ENCODE measurements at regions not wholly inside any gene's neighbourhood (a gene's known extent, or its start where the extent isn't known, plus 50 kb on each side); places are given as distances from the start of the nearest gene placed in this dataset.

- no peak overlapping the region for H3K4me2 ChIP-seq (ENCODE audit: insufficient read depth, insufficient read length, low read length)
- H3K36me3 Mint-ChIP-seq (ENCODE audit: insufficient read depth in 1 of 3, low read depth in 3 of 3), result no peaks in the 10 kb centered on the region
- no peaks in the 10 kb centered on the region for H3K4me1 ChIP-seq (ENCODE audit: insufficient read depth, low read length)
- H2BK12ac ChIP-seq (ENCODE audit: insufficient read length, low read depth, low read length), result no peak overlapping the region
- H3K4ac ChIP-seq (ENCODE audit: low read depth, low read length), result no peak overlapping the region
- H3K23ac ChIP-seq (ENCODE audit: insufficient read length, low read depth, low read length), result no peak overlapping the region
- no peak overlapping the region for H4K8ac ChIP-seq (replicated peaks; ENCODE audit: insufficient read length, low read depth, low read length)
- H3K4me3 Mint-ChIP-seq, result no peak overlapping the region
- H3T11ph ChIP-seq (ENCODE audit: low read length), result no peak overlapping the region
- H3K27me3 Mint-ChIP-seq (ENCODE audit: low read depth), result no peaks in the 10 kb centered on the region
- no peak overlapping the region for H3K27ac ChIP-seq (ENCODE audit: insufficient read length, low read depth, low read length)
- H2BK5ac ChIP-seq (ENCODE audit: insufficient read length, low read length), result no peak overlapping the region
- no peak overlapping the region for H3K18ac ChIP-seq (ENCODE audit: insufficient read length, low read depth, low read length)
- H4K91ac ChIP-seq (ENCODE audit: insufficient read length, low read depth, low read length), result no peak overlapping the region
- no peak overlapping the region for H3K14ac ChIP-seq (ENCODE audit: insufficient read depth, low read length)
- H2BK120ac ChIP-seq (ENCODE audit: low read depth, low read length, poor library complexity, severe bottlenecking), result no peak overlapping the region
- H4K5ac ChIP-seq (ENCODE audit: insufficient read length, low read depth, low read length), result no peak overlapping the region
- H3K23me2 ChIP-seq (ENCODE audit: insufficient read length, low read depth, low read length, poor library complexity, severe bottlenecking), result no peaks in the 10 kb centered on the region
- no peak overlapping the region for H2BK15ac ChIP-seq (ENCODE audit: low read depth, low read length)
- no peak for TF ChIP-seq CTCF (conservative IDR thresholded peaks at IDR 0.05)
- no peaks in the 10 kb centered on the region for H3K79me1 ChIP-seq (ENCODE audit: insufficient read depth, low read depth, low read length, poor library complexity, severe bottlenecking)
- H3K79me2 ChIP-seq (ENCODE audit: insufficient read depth, low read length), result no peaks in the 10 kb centered on the region
- H3K9me3 Mint-ChIP-seq, result no peaks in the 10 kb centered on the region
- no peaks in the 10 kb centered on the region for H4K20me1 ChIP-seq (ENCODE audit: control insufficient read depth, insufficient read depth, insufficient read length)
- H3K4me1 Mint-ChIP-seq, result peaks cover 0 to 3% of the 10 kb centered on the region in 2 experiments; a peak in 1 of 4 replicates
- no peak for DNase-seq
- no peak overlapping the region for H3K56ac ChIP-seq (ENCODE audit: insufficient read length, low read depth, low read length)
- H3K9ac ChIP-seq (ENCODE audit: extremely low read depth, insufficient read length, low read length), result no peak overlapping the region
- H2AFZ ChIP-seq (ENCODE audit: low read length), result no peak overlapping the region
- no peaks in the 10 kb centered on the region for H3K27me3 ChIP-seq (ENCODE audit: insufficient read depth, low read length)
- H2BK20ac ChIP-seq (ENCODE audit: low read depth, low read length, poor library complexity, severe bottlenecking), result no peak overlapping the region
- no peak overlapping the region for H2AK5ac ChIP-seq (ENCODE audit: insufficient read length, low read length)
- no peak overlapping the region for H3K27ac Mint-ChIP-seq
- H3K9me3 ChIP-seq (ENCODE audit: control insufficient read depth, low read depth, low read length), result no peaks in the 10 kb centered on the region
These were observed 225.1 kb upstream of the SEMA6D start for GRCh38 chr15:47492195-47492594.

Data from H9 (cell line).